Thoracic aorta (tissue), 2 donors: ENCODE measurements at regions not wholly inside any gene's neighbourhood (a gene's known extent, or its start where the extent isn't known, plus 50 kb on each side); places are given as distances from the start of the nearest gene placed in this dataset.

Experiments
- ATAC-seq: fragments of 150-250 bp; one replicate; pipeline ENCODE4 v1.8.0; 2017; ENCODE audit warnings: low read depth; ENCODE audit not compliant: insufficient number of reproducible peaks, low FRiP score
- DNase-seq: peaks from one replicate; pipeline ENCODE4 v3.0.0-alpha.2; 2020; ENCODE audit warnings: low spot score
- H3K27ac ChIP-seq, 2 donors: fragments of 200-600 bp; sonication (generic); 1 replicate in 1 of 2; 2 replicates in 1 of 2; pipeline ENCODE4 v1.5.1; 2016; ENCODE audit warnings: mild to moderate bottlenecking in 2 of 2, moderate library complexity in 2 of 2
- H3K27me3 ChIP-seq: fragments of 200-600 bp; sonication (generic); replicated peaks from 2 replicates; pipeline ENCODE4 v1.6.0; 2016; ENCODE audit warnings: mild to moderate bottlenecking; ENCODE audit not compliant: insufficient read depth
- H3K36me3 ChIP-seq: fragments of 200-600 bp; sonication (generic); one replicate; pipeline ENCODE4 v1.5.1; 2016
- H3K4me1 ChIP-seq, 2 donors: fragments of 200-600 bp; sonication (generic); 1 replicate in 1 of 2; 2 replicates in 1 of 2; pipeline versions ENCODE4 v1.5.1 to v1.6.0; 2016; ENCODE audit warnings: low read depth in 2 of 2, mild to moderate bottlenecking in 1 of 2; ENCODE audit not compliant: control insufficient read depth in 1 of 2
- H3K4me3 ChIP-seq: fragments of 200-600 bp; sonication (generic); 2 replicates; pipeline ENCODE4 v1.5.1; 2016; ENCODE audit warnings: mild to moderate bottlenecking
- H3K9me3 ChIP-seq: fragments of 200-600 bp; sonication (generic); 2 replicates; pipeline ENCODE4 v1.5.1; 2016
- CTCF ChIP-seq: fragments of 200-600 bp; sonication (generic); IDR thresholded peaks from one replicate; pipeline ENCODE4 v1.5.1; 2019; ENCODE audit warnings: antibody characterized with exemption

DNA sequence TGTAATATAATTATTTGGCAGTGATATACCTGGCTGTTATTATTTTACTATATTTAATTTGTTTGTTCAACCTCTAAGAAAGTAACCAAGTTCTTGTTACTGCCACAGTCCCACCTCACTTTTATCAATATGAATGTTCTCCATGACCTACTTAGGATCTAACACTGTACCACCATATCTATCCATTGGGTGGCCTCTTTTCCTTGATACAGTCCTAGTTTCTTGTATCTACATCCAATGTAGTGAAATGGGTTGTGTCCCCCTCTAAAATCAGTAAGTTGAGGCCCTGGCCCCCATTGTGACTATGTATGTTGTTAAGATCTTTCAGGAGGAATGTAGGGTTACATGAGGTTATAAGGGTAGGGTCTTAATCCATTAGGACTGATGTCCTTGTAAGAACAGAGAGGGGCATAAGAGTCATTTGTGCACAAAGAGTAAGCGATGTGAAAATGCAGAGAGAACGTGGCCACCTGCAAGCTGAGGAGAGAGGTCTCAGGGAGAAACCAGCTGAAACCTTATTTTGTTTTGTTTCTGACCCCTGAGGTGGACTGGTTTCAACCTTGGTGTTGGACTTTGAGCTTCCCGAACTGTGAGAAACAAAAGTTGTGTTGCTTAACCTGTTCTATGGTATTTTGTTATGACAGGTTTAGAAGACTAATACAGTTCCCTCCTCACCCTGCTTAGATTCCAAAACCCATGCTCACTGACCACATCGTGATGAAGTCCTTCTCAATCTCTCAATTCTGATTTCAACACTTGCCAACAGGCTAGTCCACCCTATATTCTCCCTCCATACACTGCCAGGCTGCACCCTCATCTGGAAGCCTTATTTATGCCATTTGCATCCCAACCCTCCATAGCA is 387.3 kb upstream of the EPHA7 start:
- no peaks in the 10 kb centered on the region for H3K4me1 ChIP-seq
- DNase-seq, result no peak
- no peak overlapping the region for H3K27ac ChIP-seq
- ATAC-seq, result no peak
- TF ChIP-seq CTCF, result no peak
- H3K4me3 ChIP-seq, result no peak overlapping the region
- H3K27me3 ChIP-seq, result no peaks in the 10 kb centered on the region
- H3K9me3 ChIP-seq, result no peaks in the 10 kb centered on the region
- no peaks in the 10 kb centered on the region for H3K36me3 ChIP-seq

- no peaks in the 10 kb centered on the region for H3K36me3 ChIP-seq
Measured at GRCh38 chr6:93801101-93801847, 381.9 kb upstream of the EPHA7 start.

DNA sequence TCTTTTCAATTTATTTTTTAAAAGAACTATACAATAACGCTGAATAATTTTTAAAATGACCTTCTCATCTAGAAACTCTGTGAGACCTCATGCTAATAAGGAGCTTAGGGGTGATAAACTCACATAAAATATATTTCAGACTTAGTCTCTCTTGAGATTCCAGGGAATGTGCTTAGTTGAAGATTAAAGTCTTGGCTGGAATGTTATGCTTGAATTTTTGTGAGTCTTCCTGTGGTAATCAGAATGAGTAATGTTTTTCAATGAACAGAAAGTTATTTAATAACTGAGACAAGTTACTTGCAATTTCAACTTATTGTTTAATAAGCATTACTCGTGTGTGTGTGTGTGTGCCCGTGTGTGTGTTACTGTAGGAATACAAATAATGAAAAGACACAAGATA is 379.9 kb upstream of the EPHA7 start:
- Histone ChIP-seq H3K36me3 (no peaks in the 10 kb centered on the region), H3K27me3 (no peaks in the 10 kb centered on the region), H3K4me1 (no peaks in the 10 kb centered on the region), H3K27ac (no peak overlapping the region), H3K9me3 (no peaks in the 10 kb centered on the region), H3K4me3 (no peak overlapping the region)
- DNase-seq (no peak), ATAC-seq (no peak)
- TF ChIP-seq CTCF, result no peak

More at GRCh38 chr6:93801101-93801847, 381.9 kb upstream of the EPHA7 start:
- Histone ChIP-seq H3K27me3 (no peaks in the 10 kb centered on the region), H3K9me3 (no peaks in the 10 kb centered on the region), H3K27ac (no peak overlapping the region), H3K4me1 (no peaks in the 10 kb centered on the region), H3K4me3 (no peak overlapping the region)
- ATAC-seq, result no peak
- TF ChIP-seq CTCF, result no peak
- DNase-seq, result no peak

DNA sequence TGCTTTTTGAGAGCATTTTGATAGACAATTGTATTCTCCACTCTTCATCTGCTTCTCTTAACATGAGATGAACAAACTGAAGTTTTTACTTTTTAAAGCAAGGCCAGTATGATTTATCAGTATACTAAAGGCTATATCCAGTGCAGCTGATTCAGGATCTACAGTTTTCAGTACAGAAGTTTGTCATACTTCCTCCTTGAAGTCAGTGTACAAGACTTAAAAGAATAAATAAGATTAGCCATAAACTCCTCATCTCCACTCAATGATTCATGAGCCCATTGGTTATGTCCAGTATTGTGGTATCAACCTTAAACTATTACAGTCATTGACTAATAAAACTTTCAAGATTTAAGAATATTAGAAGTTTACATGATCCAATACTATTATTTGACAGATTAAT is 374.8 kb upstream of the EPHA7 start:
- DNase-seq, result no peak
- Histone ChIP-seq H3K4me3 (no peak overlapping the region), H3K4me1 (no peaks in the 10 kb centered on the region), H3K27ac (no peak overlapping the region), H3K9me3 (no peaks in the 10 kb centered on the region), H3K36me3 (no peaks in the 10 kb centered on the region), H3K27me3 (no peaks in the 10 kb centered on the region)
- no peak for TF ChIP-seq CTCF
- no peak for ATAC-seq

DNA sequence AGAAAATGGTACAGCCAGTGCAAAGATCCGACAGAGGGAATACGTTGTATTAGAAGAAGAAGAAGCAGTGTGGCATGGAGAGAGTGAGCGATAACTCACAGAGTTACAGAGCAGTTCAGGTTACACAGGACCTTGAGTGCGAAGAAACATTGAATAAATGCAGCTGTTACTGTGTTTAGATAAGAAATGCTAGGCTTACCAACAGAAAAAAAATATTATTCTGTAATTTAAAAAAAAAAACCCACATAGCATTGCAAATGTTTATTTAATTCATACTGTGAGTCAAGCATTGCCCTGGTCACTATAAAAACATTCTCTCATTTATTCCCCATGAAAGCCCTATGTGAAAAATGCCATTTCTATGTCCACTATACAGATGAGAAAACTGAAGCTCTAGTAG is 373.4 kb upstream of the EPHA7 start:
- no peaks in the 10 kb centered on the region for H3K4me1 ChIP-seq
- DNase-seq, result no peak
- no peak overlapping the region for H3K27ac ChIP-seq
- no peak for ATAC-seq
- no peaks in the 10 kb centered on the region for H3K27me3 ChIP-seq
- H3K4me3 ChIP-seq, result no peak overlapping the region
- H3K9me3 ChIP-seq, result no peaks in the 10 kb centered on the region
- no peak for TF ChIP-seq CTCF
- H3K36me3 ChIP-seq, result no peaks in the 10 kb centered on the region
